Ishikawa (cell line): ENCODE measurements at regions not wholly inside any gene's neighbourhood (a gene's known extent, or its start where the extent isn't known, plus 50 kb on each side); places are given as distances from the start of the nearest gene placed in this dataset.

Experiments used
- CEBPB ChIP-seq: IDR thresholded peaks from 2 replicates; pipeline ENCODE4 v1.6.1; 2012
- CREB1 ChIP-seq: IDR thresholded peaks from 2 replicates; pipeline ENCODE4 v1.6.1; 2012; ENCODE audit warnings: low read depth
- EGR1 ChIP-seq: IDR thresholded peaks from 2 replicates; pipeline ENCODE4 v1.6.1; 2012
- EP300 ChIP-seq: IDR thresholded peaks from 2 replicates; pipeline ENCODE4 v1.6.1; 2012; ENCODE audit warnings: borderline replicate concordance
- FOXM1 ChIP-seq: IDR thresholded peaks from 2 replicates; pipeline ENCODE4 v1.6.1; 2012; ENCODE audit warnings: low read depth, borderline replicate concordance
- MAX ChIP-seq: IDR thresholded peaks from 2 replicates; pipeline ENCODE4 v1.6.1; 2012
- REST ChIP-seq: IDR thresholded peaks from 2 replicates; pipeline ENCODE4 v1.6.1; 2012; ENCODE audit warnings: low read depth, mild to moderate bottlenecking
- TAF1 ChIP-seq: IDR thresholded peaks from 2 replicates; pipeline ENCODE4 v1.6.1; 2012; ENCODE audit warnings: low read depth, mild to moderate bottlenecking
- TEAD4 ChIP-seq: IDR thresholded peaks from 2 replicates; pipeline ENCODE4 v1.6.1; 2012
- USF1 ChIP-seq: IDR thresholded peaks from 2 replicates; pipeline ENCODE4 v1.6.1; 2012
- YY1 ChIP-seq: IDR thresholded peaks from 2 replicates; pipeline ENCODE4 v1.6.1; 2012; ENCODE audit warnings: low read depth

- TF ChIP-seq USF1 (no peak), EP300 (no peak), FOXM1 (no peak), TAF1 (no peak), CREB1 (no peak), CEBPB (no peak), YY1 (no peak), MAX (no peak), REST (no peak), TEAD4 (no peak), EGR1 (no peak)
Observed at GRCh38 chr3:40914475-40914874, 284.8 kb upstream of the CTNNB1 start.
